H9 (cell line): ENCODE measurements at regions not wholly inside any gene's neighbourhood (a gene's known extent, or its start where the extent isn't known, plus 50 kb on each side); places are given as distances from the start of the nearest gene placed in this dataset.

Source experiments
- DNase-seq: peaks from one replicate; pipeline ENCODE4 v3.0.0-alpha.2; 2017
- H2AFZ ChIP-seq: one replicate; pipeline ENCODE4 v1.6.1; 2013; ENCODE audit warnings: mild to moderate bottlenecking, low read length, control low read depth, moderate library complexity
- H2AK5ac ChIP-seq: 2 replicates; pipeline ENCODE4 v1.6.1; 2013; ENCODE audit warnings: low read length, control low read depth, mixed read lengths; ENCODE audit not compliant: insufficient read length
- H2BK120ac ChIP-seq: one replicate; pipeline ENCODE4 v1.6.1; 2013; ENCODE audit warnings: low read depth, mild to moderate bottlenecking, low read length, control low read depth, inconsistent platforms; ENCODE audit not compliant: poor library complexity, severe bottlenecking
- H2BK12ac ChIP-seq: 2 replicates; pipeline ENCODE4 v1.6.1; 2013; ENCODE audit warnings: low read length, control low read depth, mixed read lengths, low read depth; ENCODE audit not compliant: insufficient read length
- H2BK15ac ChIP-seq: 2 replicates; pipeline ENCODE4 v1.6.1; 2013; ENCODE audit warnings: low read depth, low read length, control low read depth
- H2BK20ac ChIP-seq: one replicate; pipeline ENCODE4 v1.6.1; 2013; ENCODE audit warnings: low read depth, mild to moderate bottlenecking, low read length, control low read depth, inconsistent platforms; ENCODE audit not compliant: poor library complexity, severe bottlenecking
- H2BK5ac ChIP-seq: 2 replicates; pipeline ENCODE4 v1.6.1; 2013; ENCODE audit warnings: low read length, control low read depth, mixed read lengths; ENCODE audit not compliant: insufficient read length
- H3K14ac ChIP-seq: 2 replicates; pipeline ENCODE4 v1.6.1; 2013; ENCODE audit warnings: low read length, control low read depth; ENCODE audit not compliant: insufficient read depth
- H3K18ac ChIP-seq: 2 replicates; pipeline ENCODE4 v1.6.1; 2013; ENCODE audit warnings: low read depth, mild to moderate bottlenecking, mixed read lengths, low read length, control low read depth; ENCODE audit not compliant: insufficient read length
- H3K23ac ChIP-seq: 2 replicates; pipeline ENCODE4 v1.6.1; 2013; ENCODE audit warnings: low read length, control low read depth, mixed read lengths, low read depth; ENCODE audit not compliant: insufficient read length
- H3K23me2 ChIP-seq: 2 replicates; pipeline ENCODE4 v1.6.1; 2013; ENCODE audit warnings: low read depth, mild to moderate bottlenecking, mixed read lengths, low read length, control low read depth; ENCODE audit not compliant: insufficient read length, poor library complexity, severe bottlenecking
- H3K27ac ChIP-seq: 2 replicates; pipeline ENCODE4 v1.5.1; 2013; ENCODE audit warnings: low read length, control low read depth, mixed read lengths, low read depth; ENCODE audit not compliant: insufficient read length
- H3K27me3 ChIP-seq: 2 replicates; pipeline ENCODE4 v1.6.1; 2013; ENCODE audit warnings: low read length, control low read depth, inconsistent platforms; ENCODE audit not compliant: insufficient read depth
- H3K4ac ChIP-seq: 2 replicates; pipeline ENCODE4 v1.6.1; 2013; ENCODE audit warnings: low read depth, mild to moderate bottlenecking, control low read depth, inconsistent platforms, low read length, moderate library complexity
- H3K4me1 ChIP-seq: 2 replicates; pipeline ENCODE4 v1.6.1; 2013; ENCODE audit warnings: low read length, control low read depth, inconsistent platforms; ENCODE audit not compliant: insufficient read depth
- H3K4me2 ChIP-seq: 2 replicates; pipeline ENCODE4 v1.6.1; 2013; ENCODE audit warnings: low read length, control low read depth, mixed read lengths; ENCODE audit not compliant: insufficient read length, insufficient read depth
- H3K56ac ChIP-seq: 2 replicates; pipeline ENCODE4 v1.6.1; 2013; ENCODE audit warnings: low read depth, mild to moderate bottlenecking, mixed read lengths, low read length, control low read depth; ENCODE audit not compliant: insufficient read length
- H3K79me1 ChIP-seq: 2 replicates; pipeline ENCODE4 v1.6.1; 2013; ENCODE audit warnings: low read depth, mild to moderate bottlenecking, moderate library complexity, low read length, control low read depth, inconsistent platforms; ENCODE audit not compliant: insufficient read depth, poor library complexity, severe bottlenecking
- H3K79me2 ChIP-seq: 2 replicates; pipeline ENCODE4 v1.6.1; 2013; ENCODE audit warnings: low read length, control low read depth, inconsistent platforms; ENCODE audit not compliant: insufficient read depth
- H3K9ac ChIP-seq: 2 replicates; pipeline ENCODE4 v1.6.1; 2013; ENCODE audit warnings: low read length, control low read depth, mixed read lengths; ENCODE audit not compliant: insufficient read length; ENCODE audit errors: extremely low read depth
- H3K9me3 ChIP-seq: one replicate; pipeline ENCODE4 v1.6.1; 2013; ENCODE audit warnings: low read depth, low read length, inconsistent platforms; ENCODE audit not compliant: control insufficient read depth
- H3T11ph ChIP-seq: one replicate; pipeline ENCODE4 v1.6.1; 2013; ENCODE audit warnings: mild to moderate bottlenecking, low read length, control low read depth, inconsistent platforms
- H4K20me1 ChIP-seq: one replicate; pipeline ENCODE4 v1.6.1; 2013; ENCODE audit not compliant: control insufficient read depth, insufficient read length, insufficient read depth
- H4K5ac ChIP-seq: 2 replicates; pipeline ENCODE4 v1.6.1; 2013; ENCODE audit warnings: low read depth, mild to moderate bottlenecking, mixed read lengths, low read length, control low read depth; ENCODE audit not compliant: insufficient read length
- H4K8ac ChIP-seq: replicated peaks from 2 replicates; pipeline ENCODE4 v1.6.1; 2013; ENCODE audit warnings: low read length, control low read depth, mixed read lengths, low read depth; ENCODE audit not compliant: insufficient read length
- H4K91ac ChIP-seq: 2 replicates; pipeline ENCODE4 v1.6.1; 2013; ENCODE audit warnings: low read depth, mild to moderate bottlenecking, moderate library complexity, mixed read lengths, low read length, control low read depth; ENCODE audit not compliant: insufficient read length
- H3K27ac Mint-ChIP-seq, 3 experiments: 2 replicates in 2 of 3; 3 replicates in 1 of 3; pipeline ENCODE4 v1.8.0; 2020 to 2021; ENCODE audit warnings: mixed read lengths in 3 of 3, mild to moderate bottlenecking in 1 of 3, moderate library complexity in 1 of 3
- H3K27me3 Mint-ChIP-seq: 2 replicates; pipeline ENCODE4 v1.8.0; 2021; ENCODE audit warnings: low read depth, mild to moderate bottlenecking, moderate library complexity, mixed read lengths
- H3K36me3 Mint-ChIP-seq, 3 experiments: 2 replicates in 2 of 3; 3 replicates in 1 of 3; pipeline ENCODE4 v1.8.0; 2020 to 2021; ENCODE audit warnings: low read depth in 3 of 3, mixed read lengths in 3 of 3; ENCODE audit not compliant: insufficient read depth in 1 of 3
- H3K4me1 Mint-ChIP-seq, 2 experiments: 2 replicates each; pipeline ENCODE4 v1.8.0; 2020; ENCODE audit warnings: mixed read lengths in 2 of 2
- H3K4me3 Mint-ChIP-seq, 2 experiments: 2 replicates in 1 of 2; 3 replicates in 1 of 2; pipeline ENCODE4 v1.8.0; 2020 to 2021; ENCODE audit warnings: mild to moderate bottlenecking in 2 of 2, mixed read lengths in 2 of 2, moderate library complexity in 1 of 2
- H3K9me3 Mint-ChIP-seq, 2 experiments: 2 replicates in 1 of 2; 3 replicates in 1 of 2; pipeline ENCODE4 v1.8.0; 2020; ENCODE audit warnings: mild to moderate bottlenecking in 2 of 2, mixed read lengths in 2 of 2, moderate library complexity in 1 of 2
- TF ChIP-seq, protein P1 (sequence below): fragments of 200-600 bp; sonication (generic); conservative IDR thresholded peaks from 3 replicates; pipeline ENCODE4 v1.8.0; 2021; ENCODE audit warnings: antibody characterized with exemption, mild to moderate bottlenecking

DNA sequence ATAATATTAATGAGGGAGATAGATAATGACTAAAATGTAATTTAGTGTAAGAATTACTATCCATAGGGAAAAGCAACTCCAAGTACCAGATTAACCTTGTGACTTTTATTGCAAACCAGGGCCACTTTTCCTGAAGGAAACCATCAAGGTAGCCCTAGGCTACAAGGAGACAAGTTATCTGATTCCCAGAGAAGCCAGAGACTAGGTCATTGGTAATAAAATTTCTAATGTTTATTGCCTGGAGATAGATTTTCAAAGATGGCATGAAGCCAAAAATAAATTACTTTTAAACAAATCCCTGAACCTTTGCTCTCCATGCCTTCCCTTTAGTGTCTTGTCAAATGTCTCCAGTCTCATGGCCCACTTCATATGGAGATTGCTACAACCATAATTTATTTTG lies 610.1 kb upstream of the SLC10A2 start:
- no peak overlapping the region for H2BK15ac ChIP-seq
- no peak overlapping the region for H3K4ac ChIP-seq
- no peak overlapping the region for H2AFZ ChIP-seq
- H3T11ph ChIP-seq = no peak overlapping the region
- TF ChIP-seq, protein P1, sequence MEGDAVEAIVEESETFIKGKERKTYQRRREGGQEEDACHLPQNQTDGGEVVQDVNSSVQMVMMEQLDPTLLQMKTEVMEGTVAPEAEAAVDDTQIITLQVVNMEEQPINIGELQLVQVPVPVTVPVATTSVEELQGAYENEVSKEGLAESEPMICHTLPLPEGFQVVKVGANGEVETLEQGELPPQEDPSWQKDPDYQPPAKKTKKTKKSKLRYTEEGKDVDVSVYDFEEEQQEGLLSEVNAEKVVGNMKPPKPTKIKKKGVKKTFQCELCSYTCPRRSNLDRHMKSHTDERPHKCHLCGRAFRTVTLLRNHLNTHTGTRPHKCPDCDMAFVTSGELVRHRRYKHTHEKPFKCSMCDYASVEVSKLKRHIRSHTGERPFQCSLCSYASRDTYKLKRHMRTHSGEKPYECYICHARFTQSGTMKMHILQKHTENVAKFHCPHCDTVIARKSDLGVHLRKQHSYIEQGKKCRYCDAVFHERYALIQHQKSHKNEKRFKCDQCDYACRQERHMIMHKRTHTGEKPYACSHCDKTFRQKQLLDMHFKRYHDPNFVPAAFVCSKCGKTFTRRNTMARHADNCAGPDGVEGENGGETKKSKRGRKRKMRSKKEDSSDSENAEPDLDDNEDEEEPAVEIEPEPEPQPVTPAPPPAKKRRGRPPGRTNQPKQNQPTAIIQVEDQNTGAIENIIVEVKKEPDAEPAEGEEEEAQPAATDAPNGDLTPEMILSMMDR = no peak
- no peak overlapping the region for H3K23ac ChIP-seq
- no peak overlapping the region for H3K4me2 ChIP-seq
- H2AK5ac ChIP-seq = no peak overlapping the region
- no peak overlapping the region for H3K14ac ChIP-seq
- no peaks in the 10 kb centered on the region for H3K4me1 Mint-ChIP-seq
- H3K4me1 ChIP-seq = no peaks in the 10 kb centered on the region
- H4K91ac ChIP-seq = no peak overlapping the region
- no peaks in the 10 kb centered on the region for H4K20me1 ChIP-seq
- H3K9ac ChIP-seq = no peak overlapping the region
- no peak overlapping the region for H2BK120ac ChIP-seq
- H2BK20ac ChIP-seq = no peak overlapping the region
- no peak for DNase-seq
- no peak overlapping the region for H2BK12ac ChIP-seq
- H3K27ac ChIP-seq = no peak overlapping the region
- H3K56ac ChIP-seq = no peak overlapping the region
- no peak overlapping the region for H2BK5ac ChIP-seq
- H3K79me2 ChIP-seq = no peaks in the 10 kb centered on the region
- no peaks in the 10 kb centered on the region for H3K27me3 ChIP-seq
- H3K36me3 Mint-ChIP-seq = no peaks in the 10 kb centered on the region
- no peaks in the 10 kb centered on the region for H3K9me3 ChIP-seq
- no peak overlapping the region for H4K8ac ChIP-seq
- H3K18ac ChIP-seq = no peak overlapping the region
- H3K9me3 Mint-ChIP-seq = no peaks in the 10 kb centered on the region
- H3K27ac Mint-ChIP-seq = no peak overlapping the region
- H3K23me2 ChIP-seq = no peaks in the 10 kb centered on the region
- no peak overlapping the region for H4K5ac ChIP-seq
- H3K79me1 ChIP-seq = no peaks in the 10 kb centered on the region
- no peak overlapping the region for H3K4me3 Mint-ChIP-seq
- no peaks in the 10 kb centered on the region for H3K27me3 Mint-ChIP-seq
